ENCODE measurements at regions not wholly inside any gene's neighbourhood (a gene's known extent, or its start where the extent isn't known, plus 50 kb on each side); places are given as distances from the start of the nearest gene placed in this dataset.

- Histone ChIP-seq H3K4me1 (ENCODE audit: control insufficient read depth in 3 of 3, insufficient read depth in 2 of 3, low read depth in 1 of 3, low read length in 2 of 3) (no peaks in the 10 kb centered on the region), H3K27me3 (ENCODE audit: control insufficient read depth in 3 of 3, insufficient read depth in 3 of 3, low read length in 3 of 3) (no peaks in the 10 kb centered on the region), H3K36me3 (ENCODE audit: control insufficient read depth in 3 of 3, insufficient read depth in 2 of 3, low read depth in 1 of 3, low read length in 3 of 3) (no peaks in the 10 kb centered on the region), H3K4me3 (ENCODE audit: low read depth in 1 of 3, low read length in 3 of 3) (no peak overlapping the region), H3K27ac (ENCODE audit: low read depth in 1 of 3, low read length in 2 of 3) (no peak overlapping the region), H3K9me3 (ENCODE audit: control insufficient read depth in 2 of 2, insufficient read depth in 1 of 2, low read depth in 1 of 2, low read length in 1 of 2) (no peaks in the 10 kb centered on the region)
- FAIRE-seq (no peak), DNase-seq (no peak)
- 79 to 81% (median 80%) methylated on average over 10 of the region's 10 CpGs for WGBS, 3 donors
Observed at GRCh38 chr16:48907906-48908634, 298.1 kb upstream of the N4BP1 start.

DNA sequence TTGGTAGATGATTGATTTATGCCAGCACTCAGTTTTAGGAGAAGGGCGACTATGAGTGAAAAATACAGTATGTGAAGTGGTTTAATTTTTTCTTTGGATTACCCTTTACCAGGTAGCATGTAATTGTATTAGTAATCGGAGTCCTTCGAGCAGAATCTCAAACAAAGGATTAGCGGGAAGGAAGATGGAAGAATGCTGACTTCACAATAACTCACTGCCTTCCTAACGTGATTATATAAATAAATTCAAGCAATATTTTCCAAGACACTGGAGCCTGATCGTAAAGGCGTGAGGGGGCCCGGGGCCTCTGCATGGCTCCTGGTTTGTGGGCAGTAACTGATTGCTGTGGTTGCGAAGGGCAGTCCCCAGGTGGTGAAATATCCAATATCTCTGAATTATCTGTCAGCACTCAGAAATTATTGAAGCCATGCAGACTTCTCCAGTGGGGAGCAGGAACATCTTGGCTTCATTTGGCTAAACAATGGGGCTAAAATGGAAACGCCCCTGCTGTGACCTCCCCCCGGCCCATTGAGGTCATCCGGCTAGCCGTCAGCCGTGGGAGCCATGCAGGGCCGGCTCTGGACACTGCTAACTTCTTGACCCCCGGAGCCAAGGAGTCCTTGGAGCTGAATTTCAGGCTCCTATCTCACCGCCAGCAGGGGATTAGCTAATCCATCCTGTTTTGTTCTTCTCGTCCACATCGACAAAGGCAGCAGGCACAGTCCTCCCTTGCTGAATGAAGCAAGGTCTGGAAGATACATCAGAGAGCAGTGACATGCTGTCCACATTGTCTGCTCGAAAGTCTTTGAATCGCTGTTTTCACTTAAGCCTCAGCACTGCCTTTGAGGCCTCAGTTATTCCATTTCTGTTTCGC, 295.9 kb upstream of the N4BP1 start:
- Histone ChIP-seq H3K9me3 (ENCODE audit: control insufficient read depth in 2 of 2, insufficient read depth in 1 of 2, low read depth in 1 of 2, low read length in 1 of 2) (no peaks in the 10 kb centered on the region), H3K27ac (ENCODE audit: low read depth in 1 of 3, low read length in 2 of 3) (no peak overlapping the region), H3K27me3 (ENCODE audit: control insufficient read depth in 3 of 3, insufficient read depth in 3 of 3, low read length in 3 of 3) (peaks cover 0 to 2% (median 2%) of the 10 kb centered on the region in 3 donors), H3K4me1 (ENCODE audit: control insufficient read depth in 3 of 3, insufficient read depth in 2 of 3, low read depth in 1 of 3, low read length in 2 of 3) (no peaks in the 10 kb centered on the region), H3K36me3 (ENCODE audit: control insufficient read depth in 3 of 3, insufficient read depth in 2 of 3, low read depth in 1 of 3, low read length in 3 of 3) (no peaks in the 10 kb centered on the region), H3K4me3 (ENCODE audit: low read depth in 1 of 3, low read length in 3 of 3) (no peak overlapping the region)
- DNase-seq (peak in 1 of 2 donors; percentile 4), FAIRE-seq (no peak)
- 48 to 57% (median 50%) methylated on average over 22 of the region's 22 CpGs for WGBS, 3 donors

DNA sequence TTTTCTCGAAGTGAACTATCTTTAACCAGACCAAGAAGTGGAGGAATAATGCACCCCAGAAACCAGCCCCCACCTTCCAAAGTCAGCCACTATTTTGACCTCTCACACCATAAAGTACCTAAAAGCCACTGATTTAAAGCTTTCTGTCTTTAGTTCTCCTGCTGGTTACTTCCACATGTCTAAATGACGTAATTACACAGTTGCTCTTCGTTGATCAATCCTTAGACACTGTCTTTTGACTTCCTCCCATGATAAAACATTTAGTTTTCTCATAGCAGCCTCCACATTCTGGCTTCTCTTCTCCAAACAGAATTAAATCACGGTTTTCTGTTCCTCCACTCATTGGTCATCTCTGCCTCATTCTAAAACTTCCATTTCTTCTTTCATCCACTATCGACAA, 294.4 kb upstream of the N4BP1 start:
- Histone ChIP-seq H3K4me1 (ENCODE audit: control insufficient read depth in 3 of 3, insufficient read depth in 2 of 3, low read depth in 1 of 3, low read length in 2 of 3) (no peaks in the 10 kb centered on the region), H3K9me3 (ENCODE audit: control insufficient read depth in 2 of 2, insufficient read depth in 1 of 2, low read depth in 1 of 2, low read length in 1 of 2) (no peaks in the 10 kb centered on the region), H3K4me3 (ENCODE audit: low read depth in 1 of 3, low read length in 3 of 3) (no peak overlapping the region), H3K27me3 (ENCODE audit: control insufficient read depth in 3 of 3, insufficient read depth in 3 of 3, low read length in 3 of 3) (peaks cover 0 to 2% (median 2%) of the 10 kb centered on the region in 3 donors), H3K27ac (ENCODE audit: low read depth in 1 of 3, low read length in 2 of 3) (no peak overlapping the region), H3K36me3 (ENCODE audit: control insufficient read depth in 3 of 3, insufficient read depth in 2 of 3, low read depth in 1 of 3, low read length in 3 of 3) (no peaks in the 10 kb centered on the region)
- WGBS, 3 donors, result 66 to 74% (median 70%) methylated on average over 5 of the region's 5 CpGs
- DNase-seq, result no peak
- no peak for FAIRE-seq

DNA sequence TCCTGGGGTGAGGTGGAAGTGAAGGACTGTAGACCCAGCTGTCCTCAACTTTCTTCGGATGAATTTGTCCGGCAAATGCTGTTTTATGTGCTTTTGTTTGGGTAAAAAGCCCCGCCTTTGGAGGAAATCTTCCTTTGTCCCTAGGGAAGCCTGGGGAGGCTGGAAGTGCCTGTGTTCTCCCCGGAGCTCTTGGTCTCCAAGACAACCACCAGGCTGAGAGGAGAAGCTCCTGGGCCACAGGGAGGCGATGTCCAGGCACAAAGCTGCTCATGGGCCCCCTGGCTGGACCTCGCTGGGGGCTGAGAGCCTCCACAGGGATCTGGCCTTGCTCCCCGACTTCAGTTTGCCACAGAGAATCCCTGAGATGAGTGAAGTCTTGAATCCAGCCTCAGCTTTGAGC, 293.1 kb upstream of the N4BP1 start:
- no peak overlapping the region for H3K4me3 ChIP-seq (ENCODE audit: low read depth in 1 of 3, low read length in 3 of 3)

DNA sequence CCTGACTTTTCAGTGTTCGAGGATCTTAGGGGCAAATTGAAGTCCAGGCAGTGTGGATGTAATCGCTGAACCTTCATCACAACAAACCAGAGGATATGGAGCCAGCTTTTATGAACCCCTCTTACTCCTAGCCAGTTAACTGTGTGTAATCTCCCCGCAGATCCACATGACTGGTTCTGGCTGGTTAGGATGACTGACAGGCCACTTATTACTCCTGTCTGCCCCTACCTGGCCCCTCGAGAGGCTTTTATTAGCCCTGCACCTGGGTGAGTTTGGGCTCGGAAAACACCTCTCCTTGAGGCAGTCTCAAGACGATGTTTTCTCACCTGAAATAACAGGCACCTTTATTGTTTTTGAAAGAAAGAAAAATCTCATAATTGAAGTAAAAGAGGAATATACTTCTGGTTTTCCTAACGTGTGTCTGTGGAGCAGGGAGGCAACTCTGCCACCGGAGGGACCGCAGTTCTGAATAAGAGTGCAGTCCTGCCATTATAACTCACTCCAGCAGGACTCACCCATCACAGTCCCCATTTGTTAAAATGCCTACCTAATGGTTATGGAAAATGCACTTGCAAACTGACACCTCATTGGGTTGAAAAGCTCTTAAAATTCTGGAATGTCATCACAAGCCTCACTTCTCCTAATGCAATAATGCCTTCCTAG, 291.9 kb upstream of the N4BP1 start:
- no peak overlapping the region for H3K27ac ChIP-seq (ENCODE audit: low read depth in 1 of 3, low read length in 2 of 3)
- H3K9me3 ChIP-seq (ENCODE audit: control insufficient read depth in 2 of 2, insufficient read depth in 1 of 2, low read depth in 1 of 2, low read length in 1 of 2), result no peaks in the 10 kb centered on the region
- no peaks in the 10 kb centered on the region for H3K4me1 ChIP-seq (ENCODE audit: control insufficient read depth in 3 of 3, insufficient read depth in 2 of 3, low read depth in 1 of 3, low read length in 2 of 3)
- no peak overlapping the region for H3K4me3 ChIP-seq (ENCODE audit: low read depth in 1 of 3, low read length in 3 of 3)
- no peaks in the 10 kb centered on the region for H3K36me3 ChIP-seq (ENCODE audit: control insufficient read depth in 3 of 3, insufficient read depth in 2 of 3, low read depth in 1 of 3, low read length in 3 of 3)
- 39 to 56% (median 42%) methylated on average over 9 of the region's 9 CpGs for WGBS, 3 donors
- DNase-seq (peak in 1 of 2 donors; percentile 5), FAIRE-seq (no peak)
- peaks cover 0 to 2% (median 2%) of the 10 kb centered on the region in 3 donors for H3K27me3 ChIP-seq (ENCODE audit: control insufficient read depth in 3 of 3, insufficient read depth in 3 of 3, low read length in 3 of 3)

More for the DNA sequence above, 293.1 kb upstream of the N4BP1 start:
- Histone ChIP-seq H3K36me3 (ENCODE audit: control insufficient read depth in 3 of 3, insufficient read depth in 2 of 3, low read depth in 1 of 3, low read length in 3 of 3) (no peaks in the 10 kb centered on the region), H3K27ac (ENCODE audit: low read depth in 1 of 3, low read length in 2 of 3) (no peak overlapping the region), H3K4me1 (ENCODE audit: control insufficient read depth in 3 of 3, insufficient read depth in 2 of 3, low read depth in 1 of 3, low read length in 2 of 3) (no peaks in the 10 kb centered on the region), H3K27me3 (ENCODE audit: control insufficient read depth in 3 of 3, insufficient read depth in 3 of 3, low read length in 3 of 3) (peaks cover 0 to 2% (median 2%) of the 10 kb centered on the region in 3 donors), H3K9me3 (ENCODE audit: control insufficient read depth in 2 of 2, insufficient read depth in 1 of 2, low read depth in 1 of 2, low read length in 1 of 2) (no peaks in the 10 kb centered on the region)
- FAIRE-seq (no peak), DNase-seq (no peak)
- 44 to 49% (median 49%) methylated on average over 7 of the region's 7 CpGs for WGBS, 3 donors

- Histone ChIP-seq H3K27ac (ENCODE audit: low read depth in 1 of 3, low read length in 2 of 3) (no peak overlapping the region), H3K36me3 (ENCODE audit: control insufficient read depth in 3 of 3, insufficient read depth in 2 of 3, low read depth in 1 of 3, low read length in 3 of 3) (no peaks in the 10 kb centered on the region), H3K4me3 (ENCODE audit: low read depth in 1 of 3, low read length in 3 of 3) (no peak overlapping the region), H3K9me3 (ENCODE audit: control insufficient read depth in 2 of 2, insufficient read depth in 1 of 2, low read depth in 1 of 2, low read length in 1 of 2) (no peaks in the 10 kb centered on the region), H3K4me1 (ENCODE audit: control insufficient read depth in 3 of 3, insufficient read depth in 2 of 3, low read depth in 1 of 3, low read length in 2 of 3) (no peaks in the 10 kb centered on the region), H3K27me3 (ENCODE audit: control insufficient read depth in 3 of 3, insufficient read depth in 3 of 3, low read length in 3 of 3) (peaks cover 0 to 2% (median 2%) of the 10 kb centered on the region in 3 donors)
- DNase-seq (no peak), FAIRE-seq (no peak)
- WGBS, 3 donors, result 31 to 62% (median 60%) methylated on average over 1 of the region's 1 CpG
Observed at GRCh38 chr16:48899500-48899899, 289.5 kb upstream of the N4BP1 start.

- H3K36me3 ChIP-seq (ENCODE audit: control insufficient read depth in 3 of 3, insufficient read depth in 2 of 3, low read depth in 1 of 3, low read length in 3 of 3), result no peaks in the 10 kb centered on the region
- H3K27ac ChIP-seq (ENCODE audit: low read depth in 1 of 3, low read length in 2 of 3), result no peak overlapping the region
- no peak overlapping the region for H3K4me3 ChIP-seq (ENCODE audit: low read depth in 1 of 3, low read length in 3 of 3)
- peaks cover 0 to 2% (median 2%) of the 10 kb centered on the region in 3 donors for H3K27me3 ChIP-seq (ENCODE audit: control insufficient read depth in 3 of 3, insufficient read depth in 3 of 3, low read length in 3 of 3)
- 60 to 75% (median 74%) methylated on average over 8 of the region's 8 CpGs for WGBS, 3 donors
- no peak for FAIRE-seq
- no peak for DNase-seq
- H3K9me3 ChIP-seq (ENCODE audit: control insufficient read depth in 2 of 2, insufficient read depth in 1 of 2, low read depth in 1 of 2, low read length in 1 of 2), result no peaks in the 10 kb centered on the region
- no peaks in the 10 kb centered on the region for H3K4me1 ChIP-seq (ENCODE audit: control insufficient read depth in 3 of 3, insufficient read depth in 2 of 3, low read depth in 1 of 3, low read length in 2 of 3)
Observed at GRCh38 chr16:48897698-48898205, 287.8 kb upstream of the N4BP1 start.

DNA sequence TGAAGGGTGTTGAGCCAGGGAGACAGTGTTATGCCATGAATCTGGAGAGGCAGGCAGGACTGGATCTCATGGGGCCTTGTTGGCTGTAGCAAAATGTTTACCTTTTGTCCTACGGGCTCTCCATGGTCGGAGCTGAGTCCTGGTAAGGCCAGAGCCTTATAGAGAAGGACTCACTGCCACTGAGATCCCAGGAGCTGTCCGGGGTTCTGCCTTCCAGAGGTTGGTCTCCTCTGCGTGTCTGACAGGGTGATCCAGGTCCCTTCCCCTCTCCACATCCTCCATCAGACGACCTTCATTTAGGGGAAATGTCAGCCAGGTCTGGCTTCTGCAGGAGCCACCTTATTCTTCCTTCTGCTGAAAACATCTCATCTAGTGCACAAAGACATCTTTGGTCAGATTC, 285.2 kb upstream of the N4BP1 start:
- FAIRE-seq (no peak), DNase-seq (no peak)
- 34 to 48% (median 42%) methylated on average over 5 of the region's 5 CpGs for WGBS, 3 donors
- Histone ChIP-seq H3K4me3 (ENCODE audit: low read depth in 1 of 3, low read length in 3 of 3) (no peak overlapping the region), H3K27me3 (ENCODE audit: control insufficient read depth in 3 of 3, insufficient read depth in 3 of 3, low read length in 3 of 3) (no peaks in the 10 kb centered on the region), H3K27ac (ENCODE audit: low read depth in 1 of 3, low read length in 2 of 3) (no peak overlapping the region), H3K36me3 (ENCODE audit: control insufficient read depth in 3 of 3, insufficient read depth in 2 of 3, low read depth in 1 of 3, low read length in 3 of 3) (no peaks in the 10 kb centered on the region), H3K9me3 (ENCODE audit: control insufficient read depth in 2 of 2, insufficient read depth in 1 of 2, low read depth in 1 of 2, low read length in 1 of 2) (no peaks in the 10 kb centered on the region), H3K4me1 (ENCODE audit: control insufficient read depth in 3 of 3, insufficient read depth in 2 of 3, low read depth in 1 of 3, low read length in 2 of 3) (no peaks in the 10 kb centered on the region)

All from small intestine (tissue), 7 donors.